Sigmoid colon (tissue), 4 donors: ENCODE measurements at regions not wholly inside any gene's neighbourhood (a gene's known extent, or its start where the extent isn't known, plus 50 kb on each side); places are given as distances from the start of the nearest gene placed in this dataset.

Source experiments
- CTCF ChIP-seq, 4 experiments: fragments of 450-650 bp in 3 of 4; fragments of 200-600 bp in 1 of 4; IDR thresholded peaks; one replicate each; pipeline ENCODE4 v1.5.1; 2016 to 2019; ENCODE audit warnings: antibody characterized with exemption in 4 of 4, mild to moderate bottlenecking in 3 of 4, moderate library complexity in 2 of 4
- EP300 ChIP-seq, 4 donors: sonication (generic); formaldehyde crosslinking; IDR thresholded peaks; one replicate each; pipeline ENCODE4 v1.6.1; 2017; ENCODE audit warnings: antibody characterized with exemption in 4 of 4
- POLR2A ChIP-seq, 2 donors: fragments of 450-650 bp; IDR thresholded peaks; one replicate each; pipeline ENCODE4 v1.6.1; 2016; ENCODE audit warnings: antibody characterized with exemption in 2 of 2, mild to moderate bottlenecking in 2 of 2, moderate library complexity in 2 of 2
- POLR2AphosphoS5 ChIP-seq, 4 donors: sonication (generic); formaldehyde crosslinking; IDR thresholded peaks; one replicate each; pipeline ENCODE4 v1.6.1; 2017; ENCODE audit warnings: antibody characterized with exemption in 4 of 4

GRCh38 chr10:17518338-17518737, 63.9 kb upstream of the ST8SIA6 start:
- TF ChIP-seq CTCF (IDR thresholded peaks at IDR 0.05) (no peak), EP300 (IDR thresholded peaks at IDR 0.05) (no peak), POLR2AphosphoS5 (IDR thresholded peaks at IDR 0.05) (no peak), POLR2A (IDR thresholded peaks at IDR 0.05) (no peak)
